KMS-11 (cell line): ENCODE measurements at regions not wholly inside any gene's neighbourhood (a gene's known extent, or its start where the extent isn't known, plus 50 kb on each side); places are given as distances from the start of the nearest gene placed in this dataset.

Source experiments
- H2AFZ ChIP-seq: fragments of 200-600 bp; sonication (generic); 2 replicates; pipeline ENCODE4 v1.6.1; 2016; ENCODE audit warnings: antibody characterized with exemption, mixed run types, low read depth
- H3K27ac ChIP-seq: fragments of 200-600 bp; sonication (generic); 2 replicates; pipeline ENCODE4 v1.6.1; 2016; ENCODE audit warnings: mild to moderate bottlenecking, mixed run types
- H3K27me3 ChIP-seq: fragments of 200-600 bp; sonication (generic); 2 replicates; pipeline ENCODE4 v1.6.1; 2017; ENCODE audit warnings: mild to moderate bottlenecking, low read depth, mixed run types, moderate library complexity; ENCODE audit not compliant: insufficient read depth
- H3K36me3 ChIP-seq: fragments of 200-600 bp; sonication (generic); 2 replicates; pipeline ENCODE4 v1.6.1; 2017; ENCODE audit warnings: mild to moderate bottlenecking, mixed run types; ENCODE audit not compliant: insufficient read depth
- H3K4me1 ChIP-seq: fragments of 200-600 bp; sonication (generic); 2 replicates; pipeline ENCODE4 v1.6.1; 2016; ENCODE audit warnings: mild to moderate bottlenecking, low read depth, mixed run types; ENCODE audit not compliant: poor library complexity, severe bottlenecking
- H3K4me2 ChIP-seq: fragments of 200-600 bp; sonication (generic); 2 replicates; pipeline ENCODE4 v1.7.0; 2016; ENCODE audit warnings: mild to moderate bottlenecking, mixed run types
- H3K4me3 ChIP-seq: fragments of 200-600 bp; sonication (generic); IDR thresholded peaks from 2 replicates; pipeline ENCODE4 v1.6.1; 2017; ENCODE audit warnings: low read depth, low read length, mixed read lengths; ENCODE audit not compliant: insufficient read depth
- H3K79me2 ChIP-seq: fragments of 200-600 bp; sonication (generic); 2 replicates; pipeline ENCODE4 v1.6.1; 2016; ENCODE audit warnings: low read depth, mixed run types; ENCODE audit not compliant: insufficient read depth
- H3K9ac ChIP-seq: fragments of 200-600 bp; sonication (generic); 2 replicates; pipeline ENCODE4 v1.6.1; 2016; ENCODE audit warnings: mild to moderate bottlenecking, mixed run types
- H4K20me1 ChIP-seq: fragments of 200-600 bp; sonication (generic); 2 replicates; pipeline ENCODE4 v1.6.1; 2016; ENCODE audit warnings: mild to moderate bottlenecking, mixed run types; ENCODE audit not compliant: insufficient read depth
- CTCF ChIP-seq: fragments of 200-600 bp; sonication (generic); conservative IDR thresholded peaks from 2 replicates; pipeline ENCODE4 v1.6.1; 2017; ENCODE audit warnings: low read depth, mild to moderate bottlenecking, antibody characterized with exemption, low read length, moderate library complexity, mixed read lengths

DNA sequence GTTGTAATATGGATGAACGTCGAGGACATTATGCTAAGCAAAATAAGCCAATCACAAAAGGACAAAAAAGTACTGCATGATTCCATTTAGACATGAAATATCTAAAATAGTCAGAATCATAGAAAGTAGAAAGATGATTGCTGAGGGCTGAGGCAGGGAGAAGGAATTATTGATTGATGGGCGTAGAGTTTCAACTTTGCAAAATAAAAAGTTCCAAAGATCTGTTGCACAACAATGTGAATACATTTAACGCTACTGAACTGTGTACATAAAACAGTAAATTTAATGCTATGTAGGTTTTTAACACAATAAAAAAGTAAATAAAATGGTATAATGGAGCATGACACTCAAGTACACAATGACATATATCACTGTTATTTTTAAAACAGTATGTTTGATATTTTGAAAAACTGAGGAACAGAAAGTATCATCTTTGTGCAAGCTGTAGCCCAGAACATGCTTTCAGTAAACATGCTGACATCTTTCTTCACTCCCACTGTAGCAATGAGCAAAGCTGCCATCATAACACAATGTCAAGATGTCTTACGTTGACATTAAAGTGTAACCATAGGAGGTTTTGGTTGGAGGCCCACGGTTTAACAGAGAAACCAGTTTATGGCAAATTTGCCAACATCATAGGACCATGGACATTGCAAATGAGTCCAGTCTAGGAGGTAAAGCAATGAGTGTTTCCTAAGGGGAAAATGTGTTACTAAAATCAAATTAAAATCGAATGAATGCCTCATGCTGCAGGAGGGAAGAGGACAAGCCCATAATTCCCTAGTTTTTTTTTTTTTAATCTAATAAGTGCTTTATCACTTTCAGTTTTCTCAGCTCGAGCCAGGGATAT, 125.8 kb upstream of the SGCD start:
- Histone ChIP-seq H3K79me2 (no peaks in the 10 kb centered on the region), H3K4me2 (no peak overlapping the region), H4K20me1 (no peaks in the 10 kb centered on the region), H3K9ac (no peak overlapping the region), H3K36me3 (no peaks in the 10 kb centered on the region), H3K27me3 (no peaks in the 10 kb centered on the region), H2AFZ (no peak overlapping the region), H3K4me3 (no peak overlapping the region), H3K27ac (no peak overlapping the region), H3K4me1 (no peaks in the 10 kb centered on the region)
- TF ChIP-seq CTCF, result no peak

DNA sequence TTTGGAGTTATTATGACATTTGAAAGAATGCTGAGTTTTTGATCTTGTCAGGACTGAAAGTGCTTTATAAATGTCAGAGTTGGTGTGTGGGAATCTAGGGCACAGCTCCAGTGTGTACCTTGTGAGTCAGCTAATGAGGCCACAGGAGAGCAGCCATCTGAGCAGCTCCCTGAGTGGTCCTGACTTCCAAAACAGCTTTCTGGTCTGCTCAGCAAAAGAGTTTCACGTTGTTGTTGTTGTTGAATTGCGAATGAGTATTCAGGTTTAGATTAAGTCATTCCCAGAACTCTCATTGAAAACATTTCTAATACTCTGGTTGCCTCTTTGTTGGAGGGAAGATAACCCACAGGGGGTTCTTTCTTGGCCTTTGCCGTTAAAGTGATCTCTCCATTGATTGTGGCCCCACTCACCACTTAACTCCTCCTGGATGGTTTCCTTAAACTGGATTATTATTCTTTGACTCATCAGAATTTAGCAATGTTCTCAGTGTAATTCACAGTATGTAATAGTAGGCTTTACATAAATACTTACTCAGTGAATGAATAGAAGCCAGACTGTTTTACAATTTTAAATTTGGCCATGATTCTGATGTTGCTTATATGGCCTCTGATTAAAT, 125.1 kb upstream of the SGCD start:
- no peaks in the 10 kb centered on the region for H3K36me3 ChIP-seq
- no peaks in the 10 kb centered on the region for H3K4me1 ChIP-seq
- H3K79me2 ChIP-seq, result no peaks in the 10 kb centered on the region
- no peak overlapping the region for H3K4me3 ChIP-seq
- no peak overlapping the region for H2AFZ ChIP-seq
- H3K4me2 ChIP-seq, result no peak overlapping the region
- no peak overlapping the region for H3K9ac ChIP-seq
- no peak for TF ChIP-seq CTCF
- no peaks in the 10 kb centered on the region for H4K20me1 ChIP-seq
- H3K27me3 ChIP-seq, result no peaks in the 10 kb centered on the region
- no peak overlapping the region for H3K27ac ChIP-seq

DNA sequence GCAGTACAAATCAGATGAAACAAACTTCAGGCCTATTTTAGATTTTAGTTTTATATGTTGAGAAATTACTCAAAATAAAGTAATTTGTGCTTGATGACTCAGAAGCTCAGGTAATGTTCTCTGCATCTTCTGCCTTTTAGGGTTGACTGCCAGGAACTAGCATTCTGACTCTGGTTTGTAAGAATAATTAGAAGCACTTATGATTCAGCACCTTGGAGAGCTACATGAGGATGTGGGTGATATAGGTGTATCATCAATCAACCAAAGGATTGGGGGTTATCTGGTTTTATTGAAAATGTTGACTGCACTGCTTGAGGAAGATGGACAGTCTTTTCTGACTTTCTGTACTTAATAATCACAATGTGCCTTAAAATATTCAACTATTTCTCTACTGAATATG, 118.7 kb upstream of the SGCD start:
- no peak overlapping the region for H2AFZ ChIP-seq
- H3K27ac ChIP-seq, result no peak overlapping the region
- no peak overlapping the region for H3K4me2 ChIP-seq
- H3K9ac ChIP-seq, result no peak overlapping the region
- H3K27me3 ChIP-seq, result no peaks in the 10 kb centered on the region
- no peak overlapping the region for H3K4me3 ChIP-seq
- H3K4me1 ChIP-seq, result no peaks in the 10 kb centered on the region
- TF ChIP-seq CTCF, result no peak
- no peaks in the 10 kb centered on the region for H4K20me1 ChIP-seq
- H3K79me2 ChIP-seq, result no peaks in the 10 kb centered on the region
- no peaks in the 10 kb centered on the region for H3K36me3 ChIP-seq

DNA sequence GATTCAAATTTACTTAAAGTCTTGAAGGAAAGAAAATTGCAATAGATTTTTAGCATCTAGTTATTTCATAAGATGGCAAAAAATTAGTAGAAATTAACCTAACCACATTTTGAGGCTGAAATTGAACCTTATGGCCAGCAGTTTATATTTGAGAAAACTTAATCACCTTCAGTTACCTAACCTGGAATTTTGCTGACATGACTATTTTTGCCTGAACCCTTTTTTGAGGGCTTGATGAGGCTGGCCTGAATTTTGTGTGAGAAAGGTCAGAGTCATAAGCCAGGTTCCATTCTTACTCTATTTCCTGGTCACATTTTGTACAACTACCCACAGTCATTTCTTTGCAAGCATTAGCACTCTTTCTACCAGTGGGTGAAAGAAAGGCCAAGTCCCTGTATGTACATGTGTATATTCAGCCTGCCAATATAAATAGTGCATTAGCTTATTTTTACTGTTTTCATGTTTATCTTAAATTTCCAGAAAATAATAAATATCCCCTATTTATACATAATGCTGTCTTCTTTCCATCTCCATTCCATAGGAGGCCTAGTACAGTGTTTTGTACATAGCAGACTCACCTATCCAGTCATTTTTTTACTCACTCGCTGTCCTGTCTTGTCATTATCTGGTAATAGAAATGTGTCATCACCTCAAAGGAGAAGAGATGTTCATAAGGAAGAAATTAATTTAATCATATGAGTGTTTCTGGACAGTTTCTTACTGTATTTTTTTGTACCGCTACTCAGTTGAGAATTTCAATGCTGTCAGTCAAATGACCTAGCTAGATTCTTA, 108.4 kb upstream of the SGCD start:
- H3K4me3 ChIP-seq, result no peak overlapping the region
- TF ChIP-seq CTCF, result no peak
- H3K36me3 ChIP-seq, result no peaks in the 10 kb centered on the region
- H3K9ac ChIP-seq, result no peak overlapping the region
- no peak overlapping the region for H3K4me2 ChIP-seq
- H4K20me1 ChIP-seq, result no peaks in the 10 kb centered on the region
- H3K4me1 ChIP-seq, result no peaks in the 10 kb centered on the region
- H3K27me3 ChIP-seq, result no peaks in the 10 kb centered on the region
- no peaks in the 10 kb centered on the region for H3K79me2 ChIP-seq
- H2AFZ ChIP-seq, result no peak overlapping the region
- H3K27ac ChIP-seq, result no peak overlapping the region
